ENCODE measurements at regions not wholly inside any gene's neighbourhood (a gene's known extent, or its start where the extent isn't known, plus 50 kb on each side); places are given as distances from the start of the nearest gene placed in this dataset.

- no peak for TF ChIP-seq ELK1 (IDR thresholded peaks at IDR 0.05; ENCODE audit: low read depth, low read length)
- TF ChIP-seq JUN (IDR thresholded peaks at IDR 0.05), result no peak
- TF ChIP-seq NR3C1 (IDR thresholded peaks at IDR 0.05), result no peak
- TF ChIP-seq CHD2 (IDR thresholded peaks at IDR 0.05; ENCODE audit: low read length, partially characterized antibody), result no peak
- no peak for TF ChIP-seq NPAS2 (CRISPR knock-in tag; IDR thresholded peaks at IDR 0.05; ENCODE audit: borderline replicate concordance)
- no peak for TF ChIP-seq JUNB (IDR thresholded peaks at IDR 0.05)
- TF ChIP-seq FOXS1 (CRISPR knock-in tag; IDR thresholded peaks at IDR 0.05), result no peak
Observed at GRCh38 chr20:23203951-23204730, 118.0 kb upstream of the CD93 start (continued).

- Histone ChIP-seq H3K4me2 (no peak overlapping the region), H3K9me3 (no peaks in the 10 kb centered on the region), H3K4me1 (no peaks in the 10 kb centered on the region), H3K4me3 (no peak overlapping the region), H3K27ac (no peak overlapping the region)
- no peak for DNase-seq (ENCODE audit: low read depth in 1 of 2, low spot score in 1 of 2)
- TF ChIP-seq CHD4 (IDR thresholded peaks at IDR 0.05; ENCODE audit: borderline replicate concordance) (no peak), ZFP36 (IDR thresholded peaks at IDR 0.05; ENCODE audit: borderline replicate concordance, partially characterized antibody) (no peak), HOXA7 (CRISPR knock-in tag; IDR thresholded peaks at IDR 0.05) (no peak), CBX2 (IDR thresholded peaks at IDR 0.05; ENCODE audit: borderline replicate concordance, low read depth) (no peak), KDM5A (IDR thresholded peaks at IDR 0.05) (no peak), RARB (CRISPR knock-in tag; IDR thresholded peaks at IDR 0.05) (no peak), HMGXB4 (CRISPR knock-in tag; IDR thresholded peaks at IDR 0.05; ENCODE audit: borderline replicate concordance) (no peak), HES2 (IDR thresholded peaks at IDR 0.05) (no peak), ELK1 (IDR thresholded peaks at IDR 0.05; ENCODE audit: low read depth, low read length) (no peak), RNF2 (IDR thresholded peaks at IDR 0.05; ENCODE audit: borderline replicate concordance, low read depth) (no peak), POLR2A (IDR thresholded peaks at IDR 0.05; ENCODE audit: low read length) (no peak), BCL3 (IDR thresholded peaks at IDR 0.05) (no peak)
- ChIA-PET CTCF (interaction anchor here (0.7 to 7.8 kb wide), 3 partner anchors 24 to 512 kb away, joined by 3 to 77 read pairs (median 12); no protein-coding TSS in a partner anchor), POLR2A (no interaction called here)
- ATAC-seq, result no peak
- no peak for FAIRE-seq
- 19% methylated on average over 2 of the region's 2 CpGs for WGBS (ENCODE audit: missing lambda C conversion rate)
Observed at GRCh38 chr20:23203310-23203709, 117.2 kb upstream of the CD93 start.

- WGBS (ENCODE audit: missing lambda C conversion rate), result 65% methylated on average over 6 of the region's 6 CpGs
- Histone ChIP-seq H3K4me1 (no peaks in the 10 kb centered on the region), H3K9me3 (0 out of 3 replicates have a peak, but pooled peaks cover 3% of the 10 kb centered on the region), H3K4me2 (no peak overlapping the region), H3K27ac (no peak overlapping the region), H3K4me3 (no peak overlapping the region)
- TF ChIP-seq EHF (CRISPR knock-in tag; IDR thresholded peaks at IDR 0.05), result no peak
- TF ChIP-seq MAFK (IDR thresholded peaks at IDR 0.05; ENCODE audit: partially characterized antibody), result no peak
- ATAC-seq, result no peak
- CTCF ChIA-PET, result interaction anchor here (0.6 to 7.8 kb wide), 34 partner anchors 10 to 615 kb away, joined by 3 to 77 read pairs (median 5); no protein-coding TSS in a partner anchor
- DNase-seq (ENCODE audit: low read depth in 1 of 2, low spot score in 1 of 2), result no peak
- POLR2A ChIA-PET, result interaction anchor here (1.3 kb wide), 1 partner anchor 151 kb away, joined by 4 read pairs; no protein-coding TSS in a partner anchor
- FAIRE-seq, result no peak
Observed at GRCh38 chr20:23201658-23202057, 115.5 kb upstream of the CD93 start.
